ENCODE measurements at regions not wholly inside any gene's neighbourhood (a gene's known extent, or its start where the extent isn't known, plus 50 kb on each side); places are given as distances from the start of the nearest gene placed in this dataset.

DNA sequence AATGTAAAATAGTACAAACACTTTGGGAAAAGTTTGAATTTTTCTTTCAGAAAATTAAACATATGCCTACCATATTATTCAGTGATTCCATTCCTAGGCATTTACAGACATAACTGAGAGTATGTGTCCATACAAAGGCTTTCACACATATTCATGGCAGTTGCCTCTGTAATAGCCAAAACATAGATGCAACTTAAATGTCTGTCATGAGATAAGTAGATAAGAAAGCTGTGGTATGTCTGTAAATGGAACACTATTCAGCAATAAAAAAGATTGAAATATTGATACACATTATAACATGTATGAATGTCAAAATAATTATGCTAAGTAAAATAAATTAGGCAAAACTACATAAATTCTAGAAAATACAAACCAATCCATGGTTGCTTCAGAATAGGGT lies 964.5 kb upstream of the MBL2 start:
- TF ChIP-seq CTCF (IDR thresholded peaks at IDR 0.05; ENCODE audit: poor library complexity, severe bottlenecking), result no peak
- no peak for TF ChIP-seq EP300 (conservative IDR thresholded peaks at IDR 0.05; ENCODE audit: poor library complexity, severe bottlenecking)
- TF ChIP-seq, protein P1, sequence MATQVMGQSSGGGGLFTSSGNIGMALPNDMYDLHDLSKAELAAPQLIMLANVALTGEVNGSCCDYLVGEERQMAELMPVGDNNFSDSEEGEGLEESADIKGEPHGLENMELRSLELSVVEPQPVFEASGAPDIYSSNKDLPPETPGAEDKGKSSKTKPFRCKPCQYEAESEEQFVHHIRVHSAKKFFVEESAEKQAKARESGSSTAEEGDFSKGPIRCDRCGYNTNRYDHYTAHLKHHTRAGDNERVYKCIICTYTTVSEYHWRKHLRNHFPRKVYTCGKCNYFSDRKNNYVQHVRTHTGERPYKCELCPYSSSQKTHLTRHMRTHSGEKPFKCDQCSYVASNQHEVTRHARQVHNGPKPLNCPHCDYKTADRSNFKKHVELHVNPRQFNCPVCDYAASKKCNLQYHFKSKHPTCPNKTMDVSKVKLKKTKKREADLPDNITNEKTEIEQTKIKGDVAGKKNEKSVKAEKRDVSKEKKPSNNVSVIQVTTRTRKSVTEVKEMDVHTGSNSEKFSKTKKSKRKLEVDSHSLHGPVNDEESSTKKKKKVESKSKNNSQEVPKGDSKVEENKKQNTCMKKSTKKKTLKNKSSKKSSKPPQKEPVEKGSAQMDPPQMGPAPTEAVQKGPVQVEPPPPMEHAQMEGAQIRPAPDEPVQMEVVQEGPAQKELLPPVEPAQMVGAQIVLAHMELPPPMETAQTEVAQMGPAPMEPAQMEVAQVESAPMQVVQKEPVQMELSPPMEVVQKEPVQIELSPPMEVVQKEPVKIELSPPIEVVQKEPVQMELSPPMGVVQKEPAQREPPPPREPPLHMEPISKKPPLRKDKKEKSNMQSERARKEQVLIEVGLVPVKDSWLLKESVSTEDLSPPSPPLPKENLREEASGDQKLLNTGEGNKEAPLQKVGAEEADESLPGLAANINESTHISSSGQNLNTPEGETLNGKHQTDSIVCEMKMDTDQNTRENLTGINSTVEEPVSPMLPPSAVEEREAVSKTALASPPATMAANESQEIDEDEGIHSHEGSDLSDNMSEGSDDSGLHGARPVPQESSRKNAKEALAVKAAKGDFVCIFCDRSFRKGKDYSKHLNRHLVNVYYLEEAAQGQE (IDR thresholded peaks at IDR 0.05; ENCODE audit: borderline replicate concordance), result no peak
- TF ChIP-seq POLR2AphosphoS5 (IDR thresholded peaks at IDR 0.05), result no peak
- TF ChIP-seq SMC3 (conservative IDR thresholded peaks at IDR 0.05; ENCODE audit: poor library complexity), result no peak
- no peak for TF ChIP-seq MXI1 (conservative IDR thresholded peaks at IDR 0.05; ENCODE audit: poor library complexity, severe bottlenecking)
- TF ChIP-seq EZH2 (IDR thresholded peaks at IDR 0.05; ENCODE audit: borderline replicate concordance, insufficient read depth, low read length, poor library complexity, severe bottlenecking), result no peak
- TF ChIP-seq RAD21 (conservative IDR thresholded peaks at IDR 0.05), result no peak
- TF ChIP-seq TAF1 (IDR thresholded peaks at IDR 0.05; ENCODE audit: low read depth), result no peak
